ENCODE measurements at regions not wholly inside any gene's neighbourhood (a gene's known extent, or its start where the extent isn't known, plus 50 kb on each side); places are given as distances from the start of the nearest gene placed in this dataset.

DNA sequence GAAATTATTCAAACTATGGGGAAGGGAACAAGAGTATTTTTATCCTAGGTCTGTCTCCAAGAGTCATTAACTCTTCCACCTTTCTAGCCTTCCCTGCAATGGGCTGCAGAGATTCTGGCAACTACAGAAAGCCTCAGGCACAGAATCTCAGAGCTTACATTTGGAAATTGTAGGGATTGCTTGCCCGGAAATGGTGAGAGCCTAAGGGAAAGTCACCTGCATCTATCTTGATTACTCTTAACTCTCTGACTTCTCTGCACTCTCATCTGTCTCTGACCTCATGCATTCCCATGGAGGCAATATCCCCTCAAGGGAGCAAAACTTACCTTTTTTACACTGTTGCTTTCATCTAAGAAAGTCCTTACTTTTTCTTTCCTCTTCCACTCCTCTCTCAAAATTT lies 513.2 kb upstream of the MARCKS start (continued):
- TF ChIP-seq, protein P1, sequence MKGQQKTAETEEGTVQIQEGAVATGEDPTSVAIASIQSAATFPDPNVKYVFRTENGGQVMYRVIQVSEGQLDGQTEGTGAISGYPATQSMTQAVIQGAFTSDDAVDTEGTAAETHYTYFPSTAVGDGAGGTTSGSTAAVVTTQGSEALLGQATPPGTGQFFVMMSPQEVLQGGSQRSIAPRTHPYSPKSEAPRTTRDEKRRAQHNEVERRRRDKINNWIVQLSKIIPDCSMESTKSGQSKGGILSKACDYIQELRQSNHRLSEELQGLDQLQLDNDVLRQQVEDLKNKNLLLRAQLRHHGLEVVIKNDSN (IDR thresholded peaks at IDR 0.05; ENCODE audit: borderline replicate concordance, low read depth) = no peak
- TF ChIP-seq, protein P2, sequence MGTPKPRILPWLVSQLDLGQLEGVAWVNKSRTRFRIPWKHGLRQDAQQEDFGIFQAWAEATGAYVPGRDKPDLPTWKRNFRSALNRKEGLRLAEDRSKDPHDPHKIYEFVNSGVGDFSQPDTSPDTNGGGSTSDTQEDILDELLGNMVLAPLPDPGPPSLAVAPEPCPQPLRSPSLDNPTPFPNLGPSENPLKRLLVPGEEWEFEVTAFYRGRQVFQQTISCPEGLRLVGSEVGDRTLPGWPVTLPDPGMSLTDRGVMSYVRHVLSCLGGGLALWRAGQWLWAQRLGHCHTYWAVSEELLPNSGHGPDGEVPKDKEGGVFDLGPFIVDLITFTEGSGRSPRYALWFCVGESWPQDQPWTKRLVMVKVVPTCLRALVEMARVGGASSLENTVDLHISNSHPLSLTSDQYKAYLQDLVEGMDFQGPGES (IDR thresholded peaks at IDR 0.05; ENCODE audit: low read depth, low read length) = no peak

DNA sequence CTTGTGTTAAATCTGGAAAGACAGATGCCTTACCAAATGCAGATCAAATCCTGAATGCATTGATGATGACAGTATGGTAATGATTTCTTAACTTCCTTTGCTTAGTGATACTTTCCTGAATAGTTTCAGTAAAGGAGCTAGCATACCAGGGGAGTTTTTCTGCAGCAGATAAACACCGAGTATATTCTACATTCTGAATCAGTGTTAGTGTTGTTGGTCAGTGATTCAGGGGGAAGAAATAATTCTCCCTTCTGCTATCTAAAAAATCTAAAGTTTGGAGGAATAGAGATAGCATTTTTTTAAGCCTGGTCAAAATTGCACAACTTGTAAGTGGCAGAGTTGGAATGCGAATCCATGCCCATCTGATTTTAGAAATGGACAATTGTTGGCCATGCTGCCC lies 512.2 kb upstream of the MARCKS start:
- Histone ChIP-seq H3F3A (replicated peaks; ENCODE audit: insufficient read depth) (peaks cover 25% of the 10 kb centered on the region), H2AFZ (ENCODE audit: low read depth) (peak overlapping the region; percentile 25; the same call in 1 of the 2 replicates), H3K4me3 (ENCODE audit: low read depth in 2 of 2, low read length in 1 of 2) (no peak overlapping the region), H3K79me2 (ENCODE audit: insufficient read depth) (no peaks in the 10 kb centered on the region), H3K4me1 (ENCODE audit: control insufficient read depth in 1 of 2, insufficient read depth in 2 of 2, low read depth in 1 of 2, low read length in 1 of 2) (peaks cover 6 to 16% of the 10 kb centered on the region in 2 experiments; a peak in 3 of 4 replicates), H3K27ac (ENCODE audit: low read depth in 2 of 2, low read length in 1 of 2) (peak overlapping the region in 1 of 2 experiments; percentile 41; a peak in 3 of 4 replicates), H3K9me3 (no peaks in the 10 kb centered on the region), H3K9ac (no peak overlapping the region), H4K20me1 (ENCODE audit: insufficient read depth) (no peaks in the 10 kb centered on the region), H3K9me2 (no peaks in the 10 kb centered on the region), H3K4me2 (no peak overlapping the region), H3K27me3 (ENCODE audit: insufficient read depth) (no peaks in the 10 kb centered on the region), H3K36me3 (replicated peaks in 1 of 2; ENCODE audit: control insufficient read depth in 1 of 2, insufficient read depth in 2 of 2, low read length in 1 of 2) (no peaks in the 10 kb centered on the region)
- WGBS (ENCODE audit: low lambda C conversion rate) = 44% methylated on average over 2 of the region's 2 CpGs
- ChIA-PET CTCF (no interaction called here), POLR2A (no interaction called here)
- no peak for DNase-seq
- TF ChIP-seq, protein P3, sequence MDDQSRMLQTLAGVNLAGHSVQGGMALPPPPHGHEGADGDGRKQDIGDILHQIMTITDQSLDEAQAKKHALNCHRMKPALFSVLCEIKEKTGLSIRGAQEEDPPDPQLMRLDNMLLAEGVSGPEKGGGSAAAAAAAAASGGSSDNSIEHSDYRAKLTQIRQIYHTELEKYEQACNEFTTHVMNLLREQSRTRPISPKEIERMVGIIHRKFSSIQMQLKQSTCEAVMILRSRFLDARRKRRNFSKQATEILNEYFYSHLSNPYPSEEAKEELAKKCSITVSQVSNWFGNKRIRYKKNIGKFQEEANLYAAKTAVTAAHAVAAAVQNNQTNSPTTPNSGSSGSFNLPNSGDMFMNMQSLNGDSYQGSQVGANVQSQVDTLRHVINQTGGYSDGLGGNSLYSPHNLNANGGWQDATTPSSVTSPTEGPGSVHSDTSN (IDR thresholded peaks at IDR 0.05) = peak; percentile 80
- no peak for TF ChIP-seq FOSL2 (IDR thresholded peaks at IDR 0.05; ENCODE audit: borderline replicate concordance, low read depth)
- no peak for TF ChIP-seq YY1 (IDR thresholded peaks at IDR 0.05; ENCODE audit: low read depth)
- no peak for TF ChIP-seq CHD2 (IDR thresholded peaks at IDR 0.05; ENCODE audit: low read length, partially characterized antibody)
- TF ChIP-seq, protein P4, sequence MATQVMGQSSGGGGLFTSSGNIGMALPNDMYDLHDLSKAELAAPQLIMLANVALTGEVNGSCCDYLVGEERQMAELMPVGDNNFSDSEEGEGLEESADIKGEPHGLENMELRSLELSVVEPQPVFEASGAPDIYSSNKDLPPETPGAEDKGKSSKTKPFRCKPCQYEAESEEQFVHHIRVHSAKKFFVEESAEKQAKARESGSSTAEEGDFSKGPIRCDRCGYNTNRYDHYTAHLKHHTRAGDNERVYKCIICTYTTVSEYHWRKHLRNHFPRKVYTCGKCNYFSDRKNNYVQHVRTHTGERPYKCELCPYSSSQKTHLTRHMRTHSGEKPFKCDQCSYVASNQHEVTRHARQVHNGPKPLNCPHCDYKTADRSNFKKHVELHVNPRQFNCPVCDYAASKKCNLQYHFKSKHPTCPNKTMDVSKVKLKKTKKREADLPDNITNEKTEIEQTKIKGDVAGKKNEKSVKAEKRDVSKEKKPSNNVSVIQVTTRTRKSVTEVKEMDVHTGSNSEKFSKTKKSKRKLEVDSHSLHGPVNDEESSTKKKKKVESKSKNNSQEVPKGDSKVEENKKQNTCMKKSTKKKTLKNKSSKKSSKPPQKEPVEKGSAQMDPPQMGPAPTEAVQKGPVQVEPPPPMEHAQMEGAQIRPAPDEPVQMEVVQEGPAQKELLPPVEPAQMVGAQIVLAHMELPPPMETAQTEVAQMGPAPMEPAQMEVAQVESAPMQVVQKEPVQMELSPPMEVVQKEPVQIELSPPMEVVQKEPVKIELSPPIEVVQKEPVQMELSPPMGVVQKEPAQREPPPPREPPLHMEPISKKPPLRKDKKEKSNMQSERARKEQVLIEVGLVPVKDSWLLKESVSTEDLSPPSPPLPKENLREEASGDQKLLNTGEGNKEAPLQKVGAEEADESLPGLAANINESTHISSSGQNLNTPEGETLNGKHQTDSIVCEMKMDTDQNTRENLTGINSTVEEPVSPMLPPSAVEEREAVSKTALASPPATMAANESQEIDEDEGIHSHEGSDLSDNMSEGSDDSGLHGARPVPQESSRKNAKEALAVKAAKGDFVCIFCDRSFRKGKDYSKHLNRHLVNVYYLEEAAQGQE (IDR thresholded peaks at IDR 0.05; ENCODE audit: low read depth, low read length) = no peak
- TF ChIP-seq FOXM1 (IDR thresholded peaks at IDR 0.05; ENCODE audit: low read depth) = 0 out of 2 replicates have a peak, but pooled peaks have one; percentile 54
- TF ChIP-seq EP300 (IDR thresholded peaks at IDR 0.05; ENCODE audit: borderline replicate concordance in 1 of 2, low read depth in 1 of 2, low read length in 1 of 2) = peak; percentile 21 to 78; a peak in 1 of 4 replicates
- TF ChIP-seq, protein P5, sequence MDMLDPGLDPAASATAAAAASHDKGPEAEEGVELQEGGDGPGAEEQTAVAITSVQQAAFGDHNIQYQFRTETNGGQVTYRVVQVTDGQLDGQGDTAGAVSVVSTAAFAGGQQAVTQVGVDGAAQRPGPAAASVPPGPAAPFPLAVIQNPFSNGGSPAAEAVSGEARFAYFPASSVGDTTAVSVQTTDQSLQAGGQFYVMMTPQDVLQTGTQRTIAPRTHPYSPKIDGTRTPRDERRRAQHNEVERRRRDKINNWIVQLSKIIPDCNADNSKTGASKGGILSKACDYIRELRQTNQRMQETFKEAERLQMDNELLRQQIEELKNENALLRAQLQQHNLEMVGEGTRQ (IDR thresholded peaks at IDR 0.05; ENCODE audit: borderline replicate concordance, low read depth, low read length) = no peak
- TF ChIP-seq, protein P1 (IDR thresholded peaks at IDR 0.05; ENCODE audit: borderline replicate concordance, low read depth) = no peak
- TF ChIP-seq, protein P6, sequence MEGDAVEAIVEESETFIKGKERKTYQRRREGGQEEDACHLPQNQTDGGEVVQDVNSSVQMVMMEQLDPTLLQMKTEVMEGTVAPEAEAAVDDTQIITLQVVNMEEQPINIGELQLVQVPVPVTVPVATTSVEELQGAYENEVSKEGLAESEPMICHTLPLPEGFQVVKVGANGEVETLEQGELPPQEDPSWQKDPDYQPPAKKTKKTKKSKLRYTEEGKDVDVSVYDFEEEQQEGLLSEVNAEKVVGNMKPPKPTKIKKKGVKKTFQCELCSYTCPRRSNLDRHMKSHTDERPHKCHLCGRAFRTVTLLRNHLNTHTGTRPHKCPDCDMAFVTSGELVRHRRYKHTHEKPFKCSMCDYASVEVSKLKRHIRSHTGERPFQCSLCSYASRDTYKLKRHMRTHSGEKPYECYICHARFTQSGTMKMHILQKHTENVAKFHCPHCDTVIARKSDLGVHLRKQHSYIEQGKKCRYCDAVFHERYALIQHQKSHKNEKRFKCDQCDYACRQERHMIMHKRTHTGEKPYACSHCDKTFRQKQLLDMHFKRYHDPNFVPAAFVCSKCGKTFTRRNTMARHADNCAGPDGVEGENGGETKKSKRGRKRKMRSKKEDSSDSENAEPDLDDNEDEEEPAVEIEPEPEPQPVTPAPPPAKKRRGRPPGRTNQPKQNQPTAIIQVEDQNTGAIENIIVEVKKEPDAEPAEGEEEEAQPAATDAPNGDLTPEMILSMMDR (IDR thresholded peaks at IDR 0.05) = no peak
- TF ChIP-seq MEF2A (IDR thresholded peaks at IDR 0.05; ENCODE audit: borderline replicate concordance, low read depth) = no peak
- TF ChIP-seq POLR2AphosphoS5 (IDR thresholded peaks at IDR 0.05; ENCODE audit: low read depth, low read length) = peak; percentile 15; the same call in 1 of the 2 replicates
- TF ChIP-seq, protein P7, sequence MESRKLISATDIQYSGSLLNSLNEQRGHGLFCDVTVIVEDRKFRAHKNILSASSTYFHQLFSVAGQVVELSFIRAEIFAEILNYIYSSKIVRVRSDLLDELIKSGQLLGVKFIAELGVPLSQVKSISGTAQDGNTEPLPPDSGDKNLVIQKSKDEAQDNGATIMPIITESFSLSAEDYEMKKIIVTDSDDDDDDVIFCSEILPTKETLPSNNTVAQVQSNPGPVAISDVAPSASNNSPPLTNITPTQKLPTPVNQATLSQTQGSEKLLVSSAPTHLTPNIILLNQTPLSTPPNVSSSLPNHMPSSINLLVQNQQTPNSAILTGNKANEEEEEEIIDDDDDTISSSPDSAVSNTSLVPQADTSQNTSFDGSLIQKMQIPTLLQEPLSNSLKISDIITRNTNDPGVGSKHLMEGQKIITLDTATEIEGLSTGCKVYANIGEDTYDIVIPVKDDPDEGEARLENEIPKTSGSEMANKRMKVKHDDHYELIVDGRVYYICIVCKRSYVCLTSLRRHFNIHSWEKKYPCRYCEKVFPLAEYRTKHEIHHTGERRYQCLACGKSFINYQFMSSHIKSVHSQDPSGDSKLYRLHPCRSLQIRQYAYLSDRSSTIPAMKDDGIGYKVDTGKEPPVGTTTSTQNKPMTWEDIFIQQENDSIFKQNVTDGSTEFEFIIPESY (IDR thresholded peaks at IDR 0.05; ENCODE audit: borderline replicate concordance, low read depth) = no peak
- peak; percentile 70; the same call in 1 of the 2 replicates for TF ChIP-seq TEAD4 (IDR thresholded peaks at IDR 0.05; ENCODE audit: borderline replicate concordance, insufficient read depth)
- TF ChIP-seq RAD21 (IDR thresholded peaks at IDR 0.05; ENCODE audit: low read length) = no peak
- TF ChIP-seq NRF1 (IDR thresholded peaks at IDR 0.05; ENCODE audit: low read depth, low read length) = no peak
- no peak for TF ChIP-seq FOXJ3 (CRISPR knock-in tag; IDR thresholded peaks at IDR 0.05)

All from SK-N-SH (cell line).